ENCODE measurements at regions not wholly inside any gene's neighbourhood (a gene's known extent, or its start where the extent isn't known, plus 50 kb on each side); places are given as distances from the start of the nearest gene placed in this dataset.
"Not testable (repeated sequence)": the region's sequence is repeated elsewhere in the genome, so short reads cannot be mapped to it uniquely, and the experiment has no call there.

- DNase-seq; in situ Hi-C loops (cut with MboI; ENCODE audit: low pct_unique_long_range_greater_than_20kb, low sequenced_read_pairs): not testable (repeated sequence)
These were observed 116.1 kb upstream of the GJE1 start for GRCh38 chr6:142016666-142017065.

- DNase-seq; in situ Hi-C loops (cut with MboI; ENCODE audit: low pct_unique_long_range_greater_than_20kb, low sequenced_read_pairs): not testable (repeated sequence)
These were observed 117.3 kb upstream of the GJE1 start for GRCh38 chr6:142015463-142015862.

GRCh38 chr6:142015011-142015410, 117.7 kb upstream of the GJE1 start:
- in situ Hi-C loops (cut with MboI; ENCODE audit: low pct_unique_long_range_greater_than_20kb, low sequenced_read_pairs): no loop called here
- DNase-seq: no peak

GRCh38 chr6:142014515-142014914, 118.2 kb upstream of the GJE1 start:
- no peak for DNase-seq
- in situ Hi-C loops (cut with MboI; ENCODE audit: low pct_unique_long_range_greater_than_20kb, low sequenced_read_pairs): no loop called here

- no peak for DNase-seq
- in situ Hi-C loops (cut with MboI; ENCODE audit: low pct_unique_long_range_greater_than_20kb, low sequenced_read_pairs): no loop called here
These were observed 118.7 kb upstream of the GJE1 start for GRCh38 chr6:142013875-142014495.

- no peak for DNase-seq
These were observed 119.4 kb upstream of the GJE1 start for GRCh38 chr6:142013287-142013686.

GRCh38 chr6:142011775-142012174, 121.0 kb upstream of the GJE1 start:
- DNase-seq: no peak
- in situ Hi-C loops (cut with MboI; ENCODE audit: low pct_unique_long_range_greater_than_20kb, low sequenced_read_pairs): no loop called here

More at GRCh38 chr6:142013287-142013686, 119.4 kb upstream of the GJE1 start:
- in situ Hi-C loops (cut with MboI; ENCODE audit: low pct_unique_long_range_greater_than_20kb, low sequenced_read_pairs): no loop called here

GRCh38 chr6:142011156-142011555, 121.6 kb upstream of the GJE1 start:
- DNase-seq: no peak
- in situ Hi-C loops (cut with MboI; ENCODE audit: low pct_unique_long_range_greater_than_20kb, low sequenced_read_pairs): no loop called here

GRCh38 chr6:142009647-142010046, 123.1 kb upstream of the GJE1 start:
- DNase-seq: no peak
- in situ Hi-C loops (cut with MboI; ENCODE audit: low pct_unique_long_range_greater_than_20kb, low sequenced_read_pairs): no loop called here

- in situ Hi-C loops (cut with MboI; ENCODE audit: low pct_unique_long_range_greater_than_20kb, low sequenced_read_pairs): no loop called here
- DNase-seq: no peak
These were observed 123.9 kb upstream of the GJE1 start for GRCh38 chr6:142008781-142009180.

- in situ Hi-C loops (cut with MboI; ENCODE audit: low pct_unique_long_range_greater_than_20kb, low sequenced_read_pairs): no loop called here
- no peak for DNase-seq
These were observed 124.5 kb upstream of the GJE1 start for GRCh38 chr6:142008016-142008735.

- no peak for DNase-seq
- in situ Hi-C loops (cut with MboI; ENCODE audit: low pct_unique_long_range_greater_than_20kb, low sequenced_read_pairs): no loop called here
These were observed 127.7 kb upstream of the GJE1 start for GRCh38 chr6:142005021-142005420.

GRCh38 chr6:142002825-142003405, 129.8 kb upstream of the GJE1 start:
- in situ Hi-C loops (cut with MboI; ENCODE audit: low pct_unique_long_range_greater_than_20kb, low sequenced_read_pairs): no loop called here
- DNase-seq: no peak

- DNase-seq: no peak
- in situ Hi-C loops (cut with MboI; ENCODE audit: low pct_unique_long_range_greater_than_20kb, low sequenced_read_pairs): no loop called here
These were observed 135.9 kb upstream of the GJE1 start for GRCh38 chr6:141996823-141997222.

- in situ Hi-C loops (cut with MboI; ENCODE audit: low pct_unique_long_range_greater_than_20kb, low sequenced_read_pairs): no loop called here
- no peak for DNase-seq
These were observed 140.6 kb upstream of the GJE1 start for GRCh38 chr6:141992109-141992508.

- DNase-seq: no peak
- in situ Hi-C loops (cut with MboI; ENCODE audit: low pct_unique_long_range_greater_than_20kb, low sequenced_read_pairs): no loop called here
These were observed 141.9 kb upstream of the GJE1 start for GRCh38 chr6:141990840-141991239.

GRCh38 chr6:141989706-141989959, 143.1 kb upstream of the GJE1 start:
- DNase-seq: no peak

GRCh38 chr6:141988954-141989705, 143.6 kb upstream of the GJE1 start:
- in situ Hi-C loops (cut with MboI; ENCODE audit: low pct_unique_long_range_greater_than_20kb, low sequenced_read_pairs): no loop called here
- peak; percentile 38 for DNase-seq

More at GRCh38 chr6:141989706-141989959, 143.1 kb upstream of the GJE1 start:
- in situ Hi-C loops (cut with MboI; ENCODE audit: low pct_unique_long_range_greater_than_20kb, low sequenced_read_pairs): no loop called here

- in situ Hi-C loops (cut with MboI; ENCODE audit: low pct_unique_long_range_greater_than_20kb, low sequenced_read_pairs): no loop called here
- DNase-seq: no peak
These were observed 144.4 kb upstream of the GJE1 start for GRCh38 chr6:141988327-141988726.

- DNase-seq: no peak
- in situ Hi-C loops (cut with MboI; ENCODE audit: low pct_unique_long_range_greater_than_20kb, low sequenced_read_pairs): no loop called here
These were observed 146.3 kb upstream of the GJE1 start for GRCh38 chr6:141986457-141986856.
